H1 (cell line): ENCODE measurements at regions not wholly inside any gene's neighbourhood (a gene's known extent, or its start where the extent isn't known, plus 50 kb on each side); places are given as distances from the start of the nearest gene placed in this dataset.

Source experiments
- TEAD4 ChIP-seq: IDR thresholded peaks from 2 replicates; pipeline ENCODE4 v1.6.1; 2012; ENCODE audit warnings: low read depth, low read length, inconsistent platforms, mixed read lengths
- TF ChIP-seq, protein P1 (sequence below): IDR thresholded peaks from 2 replicates; pipeline ENCODE4 v1.6.1; 2012; ENCODE audit warnings: low read length, inconsistent platforms

DNA sequence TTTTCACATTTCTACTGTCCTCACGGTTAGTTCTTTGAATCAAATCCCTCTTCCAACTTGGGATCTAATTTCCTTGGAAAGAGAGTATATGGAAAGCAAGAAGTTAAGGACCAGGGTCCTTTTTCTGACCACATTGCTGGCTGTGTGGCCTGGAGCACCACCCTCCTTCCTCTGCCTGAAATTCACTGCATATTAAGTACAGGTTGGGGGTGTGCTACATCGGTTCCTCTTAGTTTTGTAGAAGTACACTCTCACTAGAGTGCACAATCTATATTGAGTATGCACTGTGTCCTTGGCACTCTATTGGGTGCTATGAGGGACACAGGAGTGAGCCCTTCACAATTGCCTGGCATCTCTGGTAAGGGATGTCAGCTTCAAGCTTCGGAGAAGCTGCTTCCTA is 53.8 kb upstream of the KLF9 start (continued):
- TF ChIP-seq, protein P1, sequence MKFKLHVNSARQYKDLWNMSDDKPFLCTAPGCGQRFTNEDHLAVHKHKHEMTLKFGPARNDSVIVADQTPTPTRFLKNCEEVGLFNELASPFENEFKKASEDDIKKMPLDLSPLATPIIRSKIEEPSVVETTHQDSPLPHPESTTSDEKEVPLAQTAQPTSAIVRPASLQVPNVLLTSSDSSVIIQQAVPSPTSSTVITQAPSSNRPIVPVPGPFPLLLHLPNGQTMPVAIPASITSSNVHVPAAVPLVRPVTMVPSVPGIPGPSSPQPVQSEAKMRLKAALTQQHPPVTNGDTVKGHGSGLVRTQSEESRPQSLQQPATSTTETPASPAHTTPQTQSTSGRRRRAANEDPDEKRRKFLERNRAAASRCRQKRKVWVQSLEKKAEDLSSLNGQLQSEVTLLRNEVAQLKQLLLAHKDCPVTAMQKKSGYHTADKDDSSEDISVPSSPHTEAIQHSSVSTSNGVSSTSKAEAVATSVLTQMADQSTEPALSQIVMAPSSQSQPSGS = no peak
- no peak for TF ChIP-seq TEAD4
